ENCODE measurements at regions not wholly inside any gene's neighbourhood (a gene's known extent, or its start where the extent isn't known, plus 50 kb on each side); places are given as distances from the start of the nearest gene placed in this dataset.

- no peak for TF ChIP-seq PATZ1 (CRISPR knock-in tag; IDR thresholded peaks at IDR 0.05; ENCODE audit: borderline replicate concordance)
- TF ChIP-seq ZNF565 (CRISPR knock-in tag; conservative IDR thresholded peaks at IDR 0.05; ENCODE audit: low read depth): no peak
- no peak for TF ChIP-seq RARB (CRISPR knock-in tag; IDR thresholded peaks at IDR 0.05)
- TF ChIP-seq TCF4 (CRISPR knock-in tag; IDR thresholded peaks at IDR 0.05; ENCODE audit: borderline replicate concordance): no peak
- no peak for TF ChIP-seq ISL1 (CRISPR knock-in tag; IDR thresholded peaks at IDR 0.05)
Measured at GRCh38 chr14:65927931-65928356, 515.4 kb downstream of the FUT8 start.

All from SK-N-SH treated with all-trans-retinoic acid at 6 μM for 48 hours (cell line).